NCI-H146 treated with DMSO at 0.1 percent for 48 hours (cell line): ENCODE measurements at regions not wholly inside any gene's neighbourhood (a gene's known extent, or its start where the extent isn't known, plus 50 kb on each side); places are given as distances from the start of the nearest gene placed in this dataset.

Experiments
- DNase-seq: peaks from one replicate; lab custom pipeline; 2025; ENCODE audit not compliant: unreplicated experiment; lab: John Stamatoyannopoulos, UW

DNA sequence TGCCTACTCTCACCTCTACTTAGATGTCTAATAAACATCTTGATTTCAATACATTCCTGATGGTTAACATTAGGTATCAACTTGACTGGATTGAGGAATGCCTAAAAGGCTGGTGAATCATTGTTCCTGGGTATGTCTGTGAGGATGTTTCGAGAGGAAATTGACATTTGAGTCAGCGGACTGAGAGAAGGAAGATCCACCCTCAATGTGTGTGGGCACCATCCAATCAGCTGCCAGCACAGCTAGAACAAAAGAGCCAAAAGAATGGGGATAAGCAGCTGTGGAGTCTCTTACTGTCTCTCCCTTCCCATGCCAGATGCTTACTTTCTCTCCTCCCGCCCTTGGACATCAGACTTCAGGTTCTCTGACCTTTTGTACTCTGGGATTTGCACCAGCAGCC, 128.6 kb upstream of the HS3ST5 start:
- DNase-seq: no peak

DNA sequence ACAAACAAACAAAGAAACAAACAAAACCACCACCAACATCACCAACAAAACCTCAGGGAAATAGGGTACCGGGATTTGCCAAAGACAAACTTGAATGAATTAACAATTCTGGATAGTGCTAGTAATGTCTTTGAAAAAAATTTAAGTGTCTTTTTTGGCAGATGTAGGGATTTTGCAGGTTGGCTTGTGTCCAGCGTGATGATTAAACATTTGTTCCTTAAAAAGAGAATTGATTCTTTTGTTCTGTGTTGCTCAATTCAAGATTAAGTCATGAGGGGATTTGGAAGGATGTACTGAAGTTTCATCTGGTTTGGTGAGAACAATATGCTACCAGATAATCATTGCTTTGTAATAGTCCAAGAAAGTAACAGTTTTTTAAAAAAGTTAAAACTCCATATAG, 125.1 kb upstream of the HS3ST5 start:
- no peak for DNase-seq

DNA sequence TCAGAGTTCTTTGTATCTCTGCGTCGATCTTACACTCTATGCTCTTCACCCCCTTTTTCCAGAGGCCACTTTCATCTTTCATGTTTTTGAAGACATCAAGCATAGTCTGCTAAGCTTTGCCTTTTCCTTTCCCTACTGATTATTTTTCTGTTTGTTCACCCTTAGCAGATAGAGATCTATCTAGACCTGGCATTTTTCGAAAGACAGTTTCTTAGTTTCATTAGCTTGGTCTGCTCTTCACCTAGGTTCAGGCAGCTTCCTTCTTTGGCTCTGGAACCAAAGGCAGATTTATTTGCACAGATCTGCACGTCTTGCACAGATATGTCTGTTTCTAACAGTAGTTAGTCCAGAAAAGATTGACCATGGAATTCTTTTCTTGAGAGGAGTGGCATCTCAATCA, 122.7 kb upstream of the HS3ST5 start:
- no peak for DNase-seq

DNA sequence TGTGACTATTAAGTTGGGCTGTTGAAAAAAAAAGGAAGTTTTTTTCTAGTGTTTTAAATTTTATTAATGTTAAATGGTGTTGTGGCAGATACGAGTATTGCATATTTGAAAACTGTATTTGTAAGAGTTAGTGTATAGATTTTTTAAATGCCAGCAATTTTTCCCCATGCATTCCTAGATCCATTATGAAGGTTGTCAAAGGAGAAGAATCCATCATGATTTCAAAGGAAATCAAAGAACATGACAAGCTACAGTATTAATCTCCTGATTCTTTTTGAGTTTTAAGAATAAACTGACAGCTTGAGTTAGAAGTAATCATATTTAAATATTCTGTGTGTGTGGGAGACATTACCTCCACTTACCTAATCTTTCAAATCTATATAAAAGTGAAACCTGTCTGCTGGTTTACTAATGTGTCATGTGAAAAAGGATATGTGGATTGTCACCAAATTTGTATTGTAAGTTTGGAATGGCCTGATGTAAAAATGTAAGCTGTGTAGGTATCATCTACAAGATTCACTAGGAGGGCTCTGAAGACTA, 111.0 kb upstream of the HS3ST5 start:
- no peak for DNase-seq

DNA sequence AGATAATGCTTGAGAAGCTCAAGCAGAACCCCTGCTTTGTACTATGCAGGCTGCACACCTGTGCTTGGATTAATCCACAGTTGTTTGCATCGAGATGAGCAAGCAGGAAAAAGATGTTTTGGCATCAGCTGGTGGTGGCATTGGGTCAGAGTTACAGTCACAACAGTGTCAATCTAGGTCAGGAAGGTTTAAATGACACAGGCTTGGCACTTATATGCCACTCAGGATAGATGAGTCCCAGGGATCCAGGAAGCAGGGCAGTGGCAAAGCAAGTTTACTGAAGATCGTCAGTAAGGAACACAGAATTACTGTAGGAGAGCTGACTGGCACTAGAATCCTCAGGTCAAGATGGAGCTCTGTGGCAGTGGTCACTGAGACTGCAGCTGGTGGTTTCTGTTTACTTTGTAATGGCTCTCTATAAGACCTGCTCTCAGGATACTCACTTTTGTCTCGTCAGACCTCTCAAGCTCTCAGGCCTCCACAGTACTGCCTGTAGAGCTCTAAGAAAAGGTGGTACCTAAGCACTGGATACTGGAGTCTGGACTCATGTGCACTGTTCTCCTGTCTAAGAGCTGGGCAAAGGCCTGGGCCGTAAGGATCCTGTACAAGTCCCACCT, 110.1 kb upstream of the HS3ST5 start:
- DNase-seq: no peak

DNA sequence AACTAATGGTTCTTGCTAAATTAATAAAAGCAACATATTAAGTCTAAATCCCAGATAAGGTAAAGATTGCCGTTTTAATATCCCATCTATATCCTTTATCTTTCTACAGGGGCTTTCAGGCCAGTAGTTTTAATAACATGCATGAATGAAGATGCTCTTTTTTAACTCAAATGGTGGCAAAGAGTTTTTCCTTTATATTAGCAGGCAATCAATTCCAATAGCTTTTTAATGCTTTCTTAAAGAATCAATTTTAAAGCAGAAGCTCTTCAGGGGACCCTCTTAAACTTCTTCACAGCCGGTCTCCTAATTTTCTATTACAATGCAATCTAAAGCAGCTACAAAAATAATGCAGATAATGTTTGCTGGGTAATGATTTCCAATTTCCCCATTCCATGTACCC, 107.8 kb upstream of the HS3ST5 start:
- DNase-seq: no peak

DNA sequence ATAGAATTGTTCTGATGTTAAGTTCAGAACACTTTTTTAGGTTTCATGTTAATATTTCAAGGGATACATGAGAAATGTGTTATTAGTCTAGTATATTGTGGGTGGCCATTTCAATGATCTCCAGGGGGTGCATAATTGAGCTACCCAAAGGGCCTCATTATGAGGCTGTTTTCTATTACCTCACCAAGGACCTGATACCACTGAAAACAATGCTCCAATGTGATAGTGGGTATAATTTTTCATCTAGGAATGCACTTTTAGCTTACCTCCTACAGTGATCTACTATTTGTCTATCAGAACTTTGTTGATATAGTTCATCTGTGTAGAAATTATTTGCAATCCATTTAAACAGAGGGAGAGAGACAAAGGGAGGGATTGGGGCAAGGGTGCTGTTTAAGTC, 106.8 kb upstream of the HS3ST5 start:
- peak; percentile 89 for DNase-seq

DNA sequence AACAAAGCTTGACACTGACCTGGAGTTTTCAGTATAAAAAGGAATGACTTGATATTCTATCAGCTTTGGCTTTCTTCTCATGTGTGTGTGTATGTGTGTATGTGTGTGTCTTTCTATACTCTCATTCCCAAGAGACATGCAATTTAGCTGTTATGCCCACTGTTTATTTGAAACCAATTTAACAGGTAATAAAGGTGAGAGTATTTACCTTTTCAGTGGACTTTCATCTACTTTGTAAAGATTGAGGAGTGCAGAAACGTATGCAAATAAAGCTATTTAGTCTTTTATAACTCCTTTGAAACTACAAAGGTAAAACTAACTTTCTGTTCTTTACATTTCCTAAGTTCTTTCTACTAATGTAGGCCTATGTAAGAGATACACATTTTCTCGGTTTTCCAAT, 103.5 kb upstream of the HS3ST5 start:
- DNase-seq: no peak

DNA sequence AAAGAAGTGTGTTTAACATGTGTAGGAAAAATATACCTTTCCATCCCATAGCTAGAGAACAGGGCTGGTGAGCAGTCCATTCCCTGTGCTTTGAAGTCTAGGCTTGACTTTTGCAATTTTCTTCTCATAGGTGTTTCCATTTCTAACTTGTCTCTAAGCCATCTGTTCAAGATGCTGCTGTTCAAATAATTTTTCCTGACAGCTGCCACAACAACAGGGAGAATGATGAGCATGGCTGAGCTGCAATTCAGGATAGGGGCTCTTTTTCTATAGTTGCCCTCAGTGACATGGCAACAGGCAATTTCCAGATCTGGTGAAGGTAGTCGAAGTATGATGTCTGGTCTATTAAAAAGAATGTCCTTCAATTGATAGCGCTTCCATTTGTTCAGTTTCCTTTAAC, 103.0 kb upstream of the HS3ST5 start:
- DNase-seq: no peak

DNA sequence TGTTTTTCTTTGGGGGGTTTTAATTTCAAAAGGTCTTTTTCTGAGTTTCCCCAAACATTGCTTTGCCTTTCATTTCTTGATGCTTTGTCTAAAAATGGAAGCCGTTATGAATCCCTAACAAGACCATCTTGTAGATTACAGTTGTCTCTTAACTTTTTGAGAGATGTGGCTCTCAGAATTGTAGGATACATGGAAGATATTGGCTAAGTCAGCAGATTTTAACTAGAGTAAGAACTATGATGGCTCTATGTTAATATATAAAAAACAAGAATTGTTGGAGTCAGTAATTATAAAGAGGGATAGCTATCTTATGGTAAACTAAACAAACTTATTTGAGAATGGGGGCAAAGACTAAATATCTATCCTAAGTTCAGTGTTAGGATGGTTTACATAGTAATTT, 96.6 kb upstream of the HS3ST5 start:
- no peak for DNase-seq

DNA sequence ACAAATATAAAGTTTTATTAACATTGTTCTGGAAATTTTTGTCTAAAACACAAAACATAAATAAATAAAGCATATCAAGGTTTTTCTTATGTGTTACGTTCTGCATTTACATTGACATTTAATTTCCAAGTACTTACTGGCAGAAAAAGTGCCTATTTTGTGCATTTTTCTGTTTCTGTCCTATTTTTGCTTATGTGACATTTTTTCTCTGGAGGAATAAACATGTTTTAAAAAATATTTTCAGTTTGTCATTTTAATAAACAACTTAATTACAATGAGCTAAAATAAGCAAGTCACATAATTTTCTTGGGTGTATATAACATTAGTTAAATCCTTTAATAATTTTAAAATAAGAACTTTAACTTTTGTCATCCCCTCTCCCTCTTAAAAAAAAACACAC, 94.4 kb upstream of the HS3ST5 start:
- DNase-seq: no peak

DNA sequence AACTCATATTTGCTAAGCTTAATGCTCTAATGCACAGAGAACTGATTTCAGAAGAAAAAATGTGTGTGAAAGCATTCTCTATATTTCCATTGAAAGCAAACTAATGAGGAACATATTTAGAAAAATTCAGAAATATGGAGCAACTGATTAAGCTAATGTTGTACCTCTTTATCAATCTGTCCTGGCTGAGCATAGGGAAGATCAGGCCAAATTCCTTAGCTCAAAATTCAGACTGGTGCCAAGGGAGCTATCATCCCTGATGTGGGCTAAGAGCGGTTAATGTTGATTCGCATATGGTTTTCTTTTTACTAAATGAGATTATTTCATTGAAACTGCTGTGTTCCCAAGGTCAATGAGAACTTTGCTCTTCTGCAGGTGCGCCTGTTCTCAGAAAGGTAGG, 93.9 kb upstream of the HS3ST5 start:
- DNase-seq: no peak

DNA sequence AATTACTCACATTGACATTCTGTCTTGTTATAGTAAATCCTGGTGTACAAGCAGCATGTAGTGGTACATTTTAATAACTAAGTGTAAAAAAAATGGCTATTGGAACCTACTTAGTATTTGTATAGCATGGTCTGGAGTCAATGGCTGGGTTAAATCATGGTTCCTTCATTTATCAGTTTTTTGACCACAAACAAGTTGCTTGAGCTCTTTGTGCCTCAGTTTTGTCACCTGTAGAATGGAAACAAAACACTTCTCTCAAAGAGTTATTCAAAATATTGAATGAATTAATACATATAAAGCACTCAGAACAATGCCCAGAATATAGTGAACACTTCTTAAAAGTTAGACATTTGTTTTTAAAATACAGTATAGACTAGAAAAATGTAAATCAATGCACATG, 93.2 kb upstream of the HS3ST5 start:
- no peak for DNase-seq

DNA sequence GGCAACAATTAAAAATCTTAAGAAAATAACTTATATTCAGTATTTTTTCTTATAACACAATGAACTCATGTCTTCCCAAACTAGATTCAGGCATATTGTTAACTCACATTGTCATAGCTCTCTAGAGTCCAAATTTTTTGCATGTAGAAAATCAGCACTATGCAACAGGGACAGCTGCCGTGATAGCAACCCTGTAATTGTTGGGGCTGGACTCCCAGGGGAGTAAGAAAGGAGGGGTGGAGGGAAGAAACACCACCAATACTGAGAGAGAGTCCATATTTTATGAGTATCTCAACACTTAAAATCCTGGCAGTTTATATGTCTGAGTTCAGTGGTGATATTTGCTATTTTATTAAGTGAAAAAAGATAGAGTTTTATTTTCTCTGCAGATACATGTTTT, 89.6 kb upstream of the HS3ST5 start:
- no peak for DNase-seq

DNA sequence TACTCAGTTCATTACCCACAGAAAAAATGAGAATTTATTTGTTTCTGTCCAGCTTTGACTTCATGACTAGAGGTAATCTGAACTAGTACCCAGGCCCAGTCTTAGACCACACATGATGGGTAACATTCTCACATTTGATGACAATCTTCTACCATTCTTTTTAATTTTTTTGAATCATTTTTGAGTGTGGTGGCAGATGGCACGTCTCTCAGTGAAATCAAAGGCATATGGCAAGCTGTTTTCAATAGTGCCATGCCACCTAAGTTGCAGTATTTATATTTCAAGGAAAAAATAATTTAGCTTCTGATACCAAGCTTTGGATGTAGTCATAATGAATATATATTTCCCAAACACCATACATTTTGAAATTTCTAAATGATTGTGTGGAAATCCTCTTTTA, 88.8 kb upstream of the HS3ST5 start:
- no peak for DNase-seq

DNA sequence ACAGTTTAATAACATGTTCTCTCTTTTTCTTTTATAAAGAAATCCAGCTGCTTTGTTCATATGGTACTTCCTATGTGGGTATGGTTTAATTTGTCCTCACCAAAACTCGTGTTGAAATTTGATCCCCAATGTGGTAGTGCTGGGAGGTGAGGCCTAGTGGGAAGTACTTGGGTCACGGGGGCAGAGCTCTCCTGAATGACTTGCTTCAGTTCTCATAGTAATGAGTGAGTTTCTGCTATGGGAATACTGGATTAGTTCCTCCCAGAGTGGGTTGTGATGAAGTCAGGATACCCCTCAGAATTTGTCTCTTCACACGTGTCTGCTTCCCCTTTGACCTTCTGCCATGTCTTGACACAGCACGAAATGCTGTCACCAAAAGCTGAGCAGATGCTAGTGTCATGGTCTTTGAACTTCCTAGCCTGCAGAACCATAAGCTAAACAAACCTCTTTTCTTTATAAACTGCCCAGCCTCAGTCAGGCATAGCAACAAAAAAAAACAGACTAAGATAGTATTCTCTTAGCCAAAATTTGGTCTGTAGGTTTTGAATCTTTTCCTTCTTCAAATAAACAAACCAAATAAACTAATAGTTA, 87.8 kb upstream of the HS3ST5 start:
- no peak for DNase-seq

DNA sequence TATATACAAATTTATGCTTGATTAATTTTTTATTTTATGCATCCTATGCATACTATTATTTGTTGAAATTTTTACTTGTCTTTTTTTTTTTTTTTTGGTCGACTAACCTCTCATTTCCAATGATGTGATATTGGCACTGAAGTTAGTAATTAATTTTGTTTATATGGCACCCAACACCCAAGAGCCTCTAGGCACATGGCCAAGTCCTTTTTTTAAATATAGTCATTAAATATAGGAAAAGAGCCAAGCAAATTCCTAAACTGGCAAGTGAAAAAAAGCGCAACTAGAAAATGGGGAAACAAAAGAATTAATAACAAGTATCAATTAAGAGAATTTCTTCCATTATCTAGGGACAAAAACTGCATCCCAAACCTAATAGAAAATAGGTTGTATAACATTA, 85.5 kb upstream of the HS3ST5 start:
- DNase-seq: no peak

DNA sequence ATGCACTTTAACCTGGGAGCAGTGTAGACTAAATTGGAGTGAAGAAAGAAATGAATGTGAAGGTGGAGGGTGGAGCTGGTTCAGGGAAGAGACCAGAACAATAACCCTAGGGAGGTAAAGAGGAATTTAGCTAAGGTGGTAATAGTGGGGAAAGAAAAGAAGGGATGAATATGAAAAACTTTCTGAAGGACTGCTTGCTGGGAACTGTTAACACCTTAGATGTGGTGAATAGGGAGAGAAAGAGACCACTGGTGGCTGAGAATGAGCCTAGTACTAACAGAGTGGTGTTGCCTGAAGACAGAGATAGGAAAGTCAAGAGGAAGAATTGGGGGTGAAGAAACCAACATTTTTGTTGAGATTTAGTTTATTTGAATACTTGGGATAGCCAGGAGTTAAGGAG, 78.4 kb upstream of the HS3ST5 start:
- DNase-seq: no peak

DNA sequence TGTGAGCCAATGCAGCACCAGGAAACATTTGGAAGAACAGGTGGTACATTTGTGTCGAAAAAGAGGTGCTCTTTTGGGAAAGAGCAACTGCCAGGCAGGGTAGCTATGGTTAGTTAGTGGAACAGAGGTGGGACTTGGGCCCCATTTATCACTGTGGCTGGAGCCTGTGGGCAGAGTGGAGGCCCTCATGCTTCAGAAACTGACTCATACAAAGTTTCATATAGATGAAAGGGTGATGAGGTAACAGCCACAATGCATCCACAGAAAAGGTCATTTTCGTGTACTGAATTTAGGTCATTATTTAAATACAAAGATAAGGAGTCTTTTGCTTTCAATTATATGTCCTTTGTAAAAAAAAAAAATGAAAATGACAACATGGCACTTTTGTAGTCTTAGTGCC, 76.4 kb upstream of the HS3ST5 start:
- DNase-seq: no peak

DNA sequence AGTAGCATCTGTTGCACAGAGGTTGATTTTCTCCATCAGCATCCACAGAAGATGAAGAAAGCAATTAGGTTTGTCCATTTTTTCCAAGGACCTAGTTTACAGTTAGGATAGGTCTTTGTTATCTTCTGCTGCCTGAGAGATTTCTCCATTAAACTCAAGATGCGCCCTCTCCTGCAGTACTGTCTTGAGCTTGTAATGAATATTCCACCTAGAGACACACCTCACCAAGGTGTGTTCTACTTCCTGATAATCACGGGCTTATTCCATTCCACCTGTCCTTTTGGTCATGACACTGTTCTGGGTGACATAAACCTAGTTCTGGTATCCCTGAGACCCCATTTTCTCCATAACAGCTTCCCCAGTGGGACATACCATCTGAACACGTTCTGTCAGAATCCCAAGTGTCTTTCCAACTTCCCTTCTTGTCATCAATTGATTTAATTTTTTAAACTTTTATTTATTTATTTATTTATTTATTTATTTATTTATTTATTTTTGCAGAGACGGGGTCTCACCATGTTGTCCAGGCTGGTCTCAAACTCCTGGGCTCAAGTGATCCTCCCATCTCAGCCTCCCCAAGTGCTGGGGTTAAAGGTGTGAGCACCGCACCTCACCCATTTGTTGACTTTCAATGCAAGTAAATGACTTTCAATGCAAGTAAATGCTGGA, 75.6 kb upstream of the HS3ST5 start:
- no peak for DNase-seq

DNA sequence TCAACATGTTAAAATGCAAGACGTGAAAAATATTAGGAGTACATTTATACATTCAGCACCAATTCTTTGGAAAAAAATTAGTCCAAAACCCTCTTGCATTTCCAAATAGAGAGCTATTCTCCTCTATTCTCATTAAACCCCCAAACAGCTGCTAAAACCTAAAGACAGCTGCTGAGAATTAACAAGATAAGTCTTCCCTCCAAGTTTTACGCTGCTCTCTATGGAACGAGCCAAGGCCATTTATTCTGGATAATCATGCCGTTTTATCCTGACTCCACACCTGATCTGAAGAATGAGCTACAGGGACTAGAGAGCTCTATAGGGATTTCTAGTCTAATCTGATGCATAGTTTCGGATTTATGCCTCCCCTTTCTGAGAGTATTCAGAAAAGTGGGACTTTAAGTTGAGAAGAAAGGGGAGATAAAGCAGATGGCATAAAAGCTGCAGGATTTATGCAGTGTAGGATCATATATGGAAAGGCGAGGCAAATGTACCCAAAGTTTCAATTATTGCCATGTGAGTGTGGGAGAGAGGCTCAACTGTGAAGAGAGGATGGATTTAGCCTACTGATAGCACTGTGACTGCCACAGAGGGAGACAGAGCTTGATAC, 64.7 kb upstream of the HS3ST5 start:
- DNase-seq: no peak

DNA sequence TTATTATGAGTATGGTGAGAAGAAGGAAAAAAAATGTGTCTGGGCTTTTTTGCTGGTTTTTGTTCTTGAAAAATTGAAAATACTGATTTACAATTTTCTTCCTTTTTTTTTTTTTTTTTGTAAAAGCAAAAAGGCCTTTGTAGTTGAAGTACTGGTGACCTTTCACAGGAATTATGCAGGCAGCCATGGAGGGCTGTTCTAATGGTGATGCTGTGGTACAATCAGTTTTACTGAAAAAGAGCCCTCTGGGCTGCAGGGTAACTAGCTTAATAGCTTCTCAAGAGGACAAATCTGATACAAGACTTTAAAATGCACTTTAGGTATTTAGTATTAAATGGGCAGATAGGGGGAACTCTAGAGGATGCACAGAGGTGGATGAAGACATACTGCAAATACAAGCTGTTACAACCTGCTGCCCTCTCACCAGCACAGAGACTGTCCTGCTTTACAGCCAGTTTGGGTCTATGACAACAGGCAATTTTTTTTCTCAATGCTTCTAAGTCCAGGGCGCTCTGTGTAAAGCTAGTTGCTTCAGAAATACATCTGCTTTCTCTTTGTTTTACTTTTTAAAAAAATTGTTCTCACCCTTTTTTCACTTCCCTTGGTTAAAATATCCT, 61.6 kb upstream of the HS3ST5 start:
- DNase-seq: no peak
